ENCODE measurements at regions not wholly inside any gene's neighbourhood (a gene's known extent, or its start where the extent isn't known, plus 50 kb on each side); places are given as distances from the start of the nearest gene placed in this dataset.

DNA sequence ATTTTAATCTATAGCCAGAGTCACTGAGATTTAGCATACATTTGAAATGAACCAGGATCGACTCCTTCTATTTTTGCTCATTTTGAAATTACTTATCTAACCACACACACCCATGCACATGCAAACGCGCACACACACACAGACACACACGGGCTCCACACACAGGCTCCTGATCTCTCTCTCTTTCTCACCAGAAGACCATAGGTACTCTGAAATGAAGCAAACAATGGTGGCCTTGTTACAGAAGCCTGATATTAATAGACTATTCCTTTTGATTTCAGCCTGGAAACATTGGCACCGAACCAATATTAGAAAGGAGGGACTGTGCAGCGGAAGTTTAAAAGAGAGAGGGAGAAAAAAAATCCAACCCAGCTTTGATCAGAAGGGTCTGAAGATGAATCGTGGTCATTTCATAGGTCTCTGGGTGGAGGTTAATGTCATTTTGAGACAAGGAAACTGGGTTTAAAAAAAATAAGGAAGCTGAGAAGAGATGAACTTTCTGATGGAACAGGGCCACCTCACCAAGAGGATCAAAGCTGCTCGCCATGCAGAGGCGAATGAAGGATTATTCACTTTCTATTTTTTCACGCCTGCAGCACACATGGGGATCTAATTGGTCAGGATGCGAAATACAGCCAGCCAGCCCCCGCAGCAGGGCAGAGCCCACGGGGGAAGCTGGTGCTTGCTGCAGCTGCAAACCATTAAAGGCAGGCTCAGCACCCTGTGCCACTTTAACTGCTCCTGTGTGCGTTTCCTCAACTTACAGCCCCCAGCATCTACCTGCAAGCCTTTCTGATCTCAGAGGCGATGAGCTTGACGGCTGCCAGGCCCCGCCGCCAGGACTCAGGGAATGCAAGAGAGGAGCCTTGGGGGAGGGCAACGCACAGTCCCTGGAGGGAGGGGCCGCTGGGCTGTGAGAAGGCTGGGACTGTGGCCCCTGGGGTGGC lies 88.8 kb downstream of the HES1 start:
- TF ChIP-seq, protein P1, sequence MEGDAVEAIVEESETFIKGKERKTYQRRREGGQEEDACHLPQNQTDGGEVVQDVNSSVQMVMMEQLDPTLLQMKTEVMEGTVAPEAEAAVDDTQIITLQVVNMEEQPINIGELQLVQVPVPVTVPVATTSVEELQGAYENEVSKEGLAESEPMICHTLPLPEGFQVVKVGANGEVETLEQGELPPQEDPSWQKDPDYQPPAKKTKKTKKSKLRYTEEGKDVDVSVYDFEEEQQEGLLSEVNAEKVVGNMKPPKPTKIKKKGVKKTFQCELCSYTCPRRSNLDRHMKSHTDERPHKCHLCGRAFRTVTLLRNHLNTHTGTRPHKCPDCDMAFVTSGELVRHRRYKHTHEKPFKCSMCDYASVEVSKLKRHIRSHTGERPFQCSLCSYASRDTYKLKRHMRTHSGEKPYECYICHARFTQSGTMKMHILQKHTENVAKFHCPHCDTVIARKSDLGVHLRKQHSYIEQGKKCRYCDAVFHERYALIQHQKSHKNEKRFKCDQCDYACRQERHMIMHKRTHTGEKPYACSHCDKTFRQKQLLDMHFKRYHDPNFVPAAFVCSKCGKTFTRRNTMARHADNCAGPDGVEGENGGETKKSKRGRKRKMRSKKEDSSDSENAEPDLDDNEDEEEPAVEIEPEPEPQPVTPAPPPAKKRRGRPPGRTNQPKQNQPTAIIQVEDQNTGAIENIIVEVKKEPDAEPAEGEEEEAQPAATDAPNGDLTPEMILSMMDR (IDR thresholded peaks at IDR 0.05; ENCODE audit: borderline replicate concordance, control extremely low read depth, extremely low read depth, insufficient read depth, missing control alignments): no peak
- DNase-seq (ENCODE audit: low spot score): no peak
- in situ Hi-C loops (cut with MboI; ENCODE audit: low sequenced_read_pairs, unreplicated experiment): no loop called here

DNA sequence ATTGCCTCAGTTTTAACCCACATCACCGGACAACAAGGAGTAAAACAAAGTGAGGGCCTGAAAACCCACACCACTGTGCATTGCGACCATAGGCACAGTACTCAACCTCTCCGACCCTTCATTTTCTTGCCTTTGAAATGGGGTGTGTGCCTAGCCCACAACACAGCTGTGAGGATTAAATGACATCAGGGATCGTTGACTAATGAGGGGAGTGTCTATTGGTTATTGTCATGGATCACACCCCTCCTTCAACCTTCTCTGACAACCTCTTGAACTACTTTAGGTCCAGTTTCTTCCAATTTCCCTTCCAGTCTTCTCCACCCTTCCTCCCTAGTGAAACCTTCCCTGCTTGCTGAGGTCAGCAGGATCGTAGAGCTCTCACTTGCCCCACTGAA lies 89.5 kb downstream of the HES1 start:
- no peak for DNase-seq (ENCODE audit: low spot score)
- TF ChIP-seq, protein P1 (IDR thresholded peaks at IDR 0.05; ENCODE audit: borderline replicate concordance, control extremely low read depth, extremely low read depth, insufficient read depth, missing control alignments): no peak
- in situ Hi-C loops (cut with MboI; ENCODE audit: low sequenced_read_pairs, unreplicated experiment): no loop called here

DNA sequence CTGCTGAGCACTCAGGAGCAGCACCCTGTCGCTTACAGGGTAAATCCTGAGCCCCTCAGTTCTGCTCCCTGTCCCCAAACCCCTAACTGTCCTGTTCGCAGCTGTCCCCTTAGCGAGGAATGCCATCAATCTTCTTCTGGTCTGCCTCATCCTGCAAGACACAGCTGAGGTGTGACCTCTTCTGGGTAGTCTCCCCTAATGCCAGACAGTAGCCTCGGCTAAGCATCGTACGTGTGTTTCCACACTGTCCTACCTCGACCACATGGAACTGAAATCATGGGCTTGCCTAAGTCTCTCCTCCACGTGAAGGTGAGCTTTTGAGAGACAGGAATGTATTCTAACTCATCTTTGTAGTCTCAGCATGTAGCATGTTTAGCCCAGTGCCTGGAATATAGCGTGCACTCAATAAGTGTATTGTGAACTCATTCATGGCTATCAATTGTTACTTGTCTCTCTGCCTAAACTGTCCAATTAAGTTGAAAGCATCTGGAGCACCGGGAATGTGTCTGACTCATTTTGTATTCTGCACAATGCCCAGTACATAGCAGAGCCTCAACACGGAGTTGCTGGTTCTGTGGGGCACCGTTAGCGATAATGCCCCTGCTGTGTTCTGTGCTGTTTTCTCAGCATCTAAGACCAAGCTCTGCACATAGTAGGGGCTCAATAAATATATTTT lies 90.2 kb downstream of the HES1 start:
- TF ChIP-seq, protein P1 (IDR thresholded peaks at IDR 0.05; ENCODE audit: borderline replicate concordance, control extremely low read depth, extremely low read depth, insufficient read depth, missing control alignments): no peak
- DNase-seq (ENCODE audit: low spot score): no peak
- in situ Hi-C loops (cut with MboI; ENCODE audit: low sequenced_read_pairs, unreplicated experiment): no loop called here

DNA sequence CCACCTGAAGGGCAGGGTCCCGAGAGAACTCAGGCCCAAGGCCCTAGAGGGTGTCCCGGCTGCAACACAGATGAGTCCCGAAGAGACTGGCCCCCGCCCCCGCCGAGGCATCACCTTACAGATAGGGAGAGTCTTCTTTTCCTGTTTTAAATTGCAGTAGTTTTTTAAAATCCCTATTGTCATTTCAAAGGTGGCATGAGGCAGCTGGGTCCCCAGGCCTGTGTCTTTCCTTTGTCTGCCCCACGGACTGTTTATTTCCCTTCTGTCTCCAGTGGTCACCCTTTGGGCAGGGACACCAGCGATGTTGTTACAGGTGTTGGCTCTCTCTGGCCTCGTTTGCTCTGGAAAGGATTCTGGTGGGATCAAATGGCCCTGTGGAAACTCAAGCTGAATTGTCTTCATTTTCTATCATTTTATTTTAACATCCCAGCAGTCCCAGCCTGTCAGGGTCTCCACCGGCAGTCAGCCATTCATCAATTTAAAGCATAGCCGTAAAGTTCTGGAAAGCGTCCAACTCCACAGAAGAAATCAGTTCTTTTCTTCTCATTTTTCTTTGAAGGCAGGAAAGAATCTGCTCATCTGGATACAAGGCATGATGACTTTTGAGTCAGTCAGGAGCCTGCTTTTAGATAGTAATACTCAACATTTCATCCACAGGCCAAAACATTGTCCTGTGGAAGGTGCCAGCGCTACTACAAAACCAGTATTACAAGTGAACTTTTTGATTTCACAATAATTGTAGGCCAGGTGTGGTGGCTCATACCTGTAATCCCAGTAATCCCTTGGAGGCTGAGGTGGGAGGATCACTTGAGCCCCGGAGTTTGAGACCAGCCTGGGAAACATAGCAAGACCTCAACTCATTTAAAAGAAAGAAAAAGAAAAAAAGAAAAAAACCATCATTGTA lies 96.2 kb downstream of the HES1 start:
- TF ChIP-seq, protein P1 (IDR thresholded peaks at IDR 0.05; ENCODE audit: borderline replicate concordance, control extremely low read depth, extremely low read depth, insufficient read depth, missing control alignments): no peak
- in situ Hi-C loops (cut with MboI; ENCODE audit: low sequenced_read_pairs, unreplicated experiment): no loop called here
- no peak for DNase-seq (ENCODE audit: low spot score)

DNA sequence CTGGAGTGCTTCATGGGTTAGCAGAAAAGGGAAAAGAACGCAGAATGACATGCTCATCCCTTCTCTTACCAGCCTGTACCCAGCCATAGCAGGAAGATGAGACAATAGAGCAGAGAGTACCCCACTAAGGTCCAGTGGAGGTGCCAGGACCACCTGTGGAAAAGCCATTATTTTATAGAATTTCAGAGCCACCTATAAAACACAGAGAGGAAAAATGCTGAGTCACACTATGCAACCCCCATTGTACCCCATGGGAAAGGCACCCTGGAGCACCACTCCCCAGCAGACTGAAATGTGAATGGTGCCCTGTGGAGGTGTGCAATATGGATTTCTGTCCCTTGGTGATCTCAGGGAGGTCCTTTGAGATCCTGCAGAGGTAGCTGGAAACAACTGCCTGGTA lies 97.2 kb downstream of the HES1 start:
- no peak for DNase-seq (ENCODE audit: low spot score)
- in situ Hi-C loops (cut with MboI; ENCODE audit: low sequenced_read_pairs, unreplicated experiment): no loop called here
- TF ChIP-seq, protein P1 (IDR thresholded peaks at IDR 0.05; ENCODE audit: borderline replicate concordance, control extremely low read depth, extremely low read depth, insufficient read depth, missing control alignments): no peak

DNA sequence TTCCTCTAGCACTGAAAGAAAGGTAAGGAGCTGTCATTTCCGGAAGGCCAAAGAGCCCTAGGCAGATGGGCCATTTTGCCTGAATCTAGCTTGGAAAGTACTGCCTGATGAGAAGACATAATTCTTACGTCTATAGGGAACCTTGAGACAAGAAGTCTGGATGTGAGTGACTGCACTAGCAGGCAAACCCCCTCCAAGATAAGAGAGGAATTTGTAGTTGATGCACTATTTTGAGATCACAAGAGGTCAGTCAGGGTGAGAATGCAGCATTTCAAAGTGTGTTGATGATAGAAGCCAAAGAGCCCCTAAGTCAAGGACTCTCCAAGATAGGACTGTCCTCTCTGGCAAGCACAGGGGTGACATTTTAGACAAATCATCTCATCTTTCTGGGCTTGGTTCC lies 99.2 kb downstream of the HES1 start:
- DNase-seq (ENCODE audit: low spot score): no peak
- in situ Hi-C loops (cut with MboI; ENCODE audit: low sequenced_read_pairs, unreplicated experiment): no loop called here
- TF ChIP-seq, protein P1 (IDR thresholded peaks at IDR 0.05; ENCODE audit: borderline replicate concordance, control extremely low read depth, extremely low read depth, insufficient read depth, missing control alignments): no peak

Measured in GM13976 (cell line).